ENCODE measurements at regions not wholly inside any gene's neighbourhood (a gene's known extent, or its start where the extent isn't known, plus 50 kb on each side); places are given as distances from the start of the nearest gene placed in this dataset.
A peak's percentile ranks its signal among the peaks of the same experiment; 100 is the strongest.

DNA sequence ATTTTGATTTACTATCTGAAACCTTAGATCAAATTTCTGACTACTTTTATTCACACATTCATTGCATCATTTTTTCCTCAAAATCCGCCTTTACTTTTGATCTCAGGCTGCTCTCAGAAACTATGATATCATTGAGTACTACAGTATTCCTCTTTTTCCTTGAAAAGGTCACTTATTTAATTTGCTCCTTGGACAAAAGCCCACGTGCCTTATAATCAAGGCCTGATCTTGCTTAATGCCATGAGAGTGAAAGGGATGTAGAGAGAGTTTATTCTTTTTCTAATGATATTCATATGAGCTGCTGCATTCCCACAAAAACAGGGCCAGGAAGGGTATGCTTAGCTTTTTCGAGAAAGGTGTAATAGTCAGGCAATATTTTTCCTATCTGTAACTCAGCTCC is 327.0 kb downstream of the ETS1 start:
- Mint-ChIP-seq H3K4me1 (ENCODE audit: low read depth) (no peaks in the 10 kb centered on the region), H3K9me3 (ENCODE audit: insufficient read depth) (no peaks in the 10 kb centered on the region), H3K4me3 (no peak overlapping the region), H3K27me3 (ENCODE audit: low read depth) (peaks cover 5% of the 10 kb centered on the region), H3K36me3 (ENCODE audit: low read depth) (no peaks in the 10 kb centered on the region), H3K27ac (no peak overlapping the region)
- ChIA-PET POLR2A (no interaction called here), CTCF (interaction anchor here (1.2 kb wide), 1 partner anchor 103 kb away, joined by 5 read pairs; no protein-coding TSS in a partner anchor)
- no peak for DNase-seq
- no peak for ATAC-seq

- Mint-ChIP-seq H3K36me3 (ENCODE audit: low read depth) (no peaks in the 10 kb centered on the region), H3K27me3 (ENCODE audit: low read depth) (peaks cover 5% of the 10 kb centered on the region), H3K27ac (no peak overlapping the region), H3K4me1 (ENCODE audit: low read depth) (no peaks in the 10 kb centered on the region), H3K9me3 (ENCODE audit: insufficient read depth) (no peaks in the 10 kb centered on the region), H3K4me3 (no peak overlapping the region)
- CTCF ChIA-PET = interaction anchor here (1.2 kb wide), 1 partner anchor 102 kb away, joined by 5 read pairs; no protein-coding TSS in a partner anchor
- DNase-seq (no peak), ATAC-seq (no peak)
- POLR2A ChIA-PET = no interaction called here
Observed at GRCh38 chr11:128259816-128260215, 327.5 kb downstream of the ETS1 start.

DNA sequence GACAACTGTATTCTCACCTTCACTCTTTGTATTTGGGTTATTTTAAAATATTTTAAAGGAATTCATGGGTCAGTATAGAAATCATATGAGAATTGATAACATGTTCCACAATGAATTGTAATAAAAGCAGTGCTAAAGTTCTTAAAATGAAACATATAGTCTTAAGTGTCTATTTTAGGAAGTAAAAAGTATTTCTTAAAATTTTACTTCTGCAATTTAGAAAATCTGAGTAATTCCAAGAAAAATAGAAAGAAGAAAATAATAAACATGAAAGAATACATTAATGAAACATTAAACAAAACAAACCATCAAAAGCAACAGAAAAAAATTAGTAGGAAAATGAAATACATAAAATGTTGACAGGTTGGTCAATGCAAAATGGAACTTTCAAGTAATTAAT is 332.4 kb downstream of the ETS1 start:
- peaks cover 2% of the 10 kb centered on the region for H3K27me3 Mint-ChIP-seq (ENCODE audit: low read depth)
- no peaks in the 10 kb centered on the region for H3K4me1 Mint-ChIP-seq (ENCODE audit: low read depth)
- no peak overlapping the region for H3K4me3 Mint-ChIP-seq
- no peaks in the 10 kb centered on the region for H3K9me3 Mint-ChIP-seq (ENCODE audit: insufficient read depth)
- H3K27ac Mint-ChIP-seq = no peak overlapping the region
- ChIA-PET CTCF (interaction anchor here (1.3 kb wide), 1 partner anchor 26 kb away, joined by 5 read pairs; no protein-coding TSS in a partner anchor), POLR2A (no interaction called here)
- H3K36me3 Mint-ChIP-seq (ENCODE audit: low read depth) = no peaks in the 10 kb centered on the region
- ATAC-seq = no peak
- no peak for DNase-seq

- Mint-ChIP-seq H3K4me1 (ENCODE audit: low read depth) (no peaks in the 10 kb centered on the region), H3K27me3 (ENCODE audit: low read depth) (peaks cover 12% of the 10 kb centered on the region), H3K9me3 (ENCODE audit: insufficient read depth) (no peaks in the 10 kb centered on the region), H3K27ac (no peak overlapping the region), H3K36me3 (ENCODE audit: low read depth) (no peaks in the 10 kb centered on the region), H3K4me3 (no peak overlapping the region)
- ATAC-seq (no peak), DNase-seq (no peak)
- CTCF ChIA-PET = interaction anchor here (1.4 to 1.5 kb wide), 2 partner anchors 13 to 18 kb away, joined by 3 to 4 read pairs; no protein-coding TSS in a partner anchor
- POLR2A ChIA-PET = no interaction called here
Observed at GRCh38 chr11:128251140-128251539, 336.2 kb downstream of the ETS1 start.

DNA sequence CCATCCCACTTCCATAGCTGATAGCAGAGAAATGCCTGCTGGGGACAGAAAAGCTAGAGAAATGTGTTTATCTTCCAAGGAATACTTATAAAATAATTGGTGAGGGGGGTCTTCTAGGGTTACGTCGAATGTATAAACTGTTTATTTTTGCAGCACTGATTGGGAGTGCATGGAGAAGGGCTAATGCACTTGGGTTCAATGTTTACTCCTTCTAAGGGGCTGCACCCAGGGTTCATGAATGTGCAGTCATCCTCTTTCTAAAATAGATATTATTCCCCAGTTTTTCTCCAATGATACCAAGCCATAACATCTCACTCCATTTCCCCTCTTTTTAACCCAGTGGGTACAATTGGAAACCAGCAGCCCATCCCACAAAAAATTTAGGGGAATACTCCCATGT is 336.9 kb downstream of the ETS1 start:
- ChIA-PET POLR2A (no interaction called here), CTCF (no interaction called here)
- H3K4me3 Mint-ChIP-seq = no peak overlapping the region
- H3K9me3 Mint-ChIP-seq (ENCODE audit: insufficient read depth) = no peaks in the 10 kb centered on the region
- peaks cover 12% of the 10 kb centered on the region for H3K27me3 Mint-ChIP-seq (ENCODE audit: low read depth)
- no peaks in the 10 kb centered on the region for H3K36me3 Mint-ChIP-seq (ENCODE audit: low read depth)
- H3K27ac Mint-ChIP-seq = no peak overlapping the region
- no peak for ATAC-seq
- H3K4me1 Mint-ChIP-seq (ENCODE audit: low read depth) = no peaks in the 10 kb centered on the region
- no peak for DNase-seq

- DNase-seq = no peak
- ATAC-seq = no peak
- peaks cover 14% of the 10 kb centered on the region for H3K27me3 Mint-ChIP-seq (ENCODE audit: low read depth)
- H3K27ac Mint-ChIP-seq = no peak overlapping the region
- no peak overlapping the region for H3K4me3 Mint-ChIP-seq
- H3K36me3 Mint-ChIP-seq (ENCODE audit: low read depth) = no peaks in the 10 kb centered on the region
- no peaks in the 10 kb centered on the region for H3K4me1 Mint-ChIP-seq (ENCODE audit: low read depth)
- POLR2A ChIA-PET = no interaction called here
- no peaks in the 10 kb centered on the region for H3K9me3 Mint-ChIP-seq (ENCODE audit: insufficient read depth)
- CTCF ChIA-PET = interaction anchor here (1.5 kb wide), 1 partner anchor 584 kb away, joined by 3 read pairs; no protein-coding TSS in a partner anchor
Observed at GRCh38 chr11:128246810-128247594, 340.4 kb downstream of the ETS1 start.

GRCh38 chr11:128246364-128246801 is 341.0 kb downstream of the ETS1 start:
- H3K27me3 Mint-ChIP-seq (ENCODE audit: low read depth) = peaks cover 12% of the 10 kb centered on the region
- DNase-seq = no peak
- ATAC-seq = no peak
- no peak overlapping the region for H3K4me3 Mint-ChIP-seq
- H3K27ac Mint-ChIP-seq = no peak overlapping the region
- ChIA-PET CTCF (interaction anchor here (0.6 kb wide), 1 partner anchor 155 kb away, joined by 3 read pairs; no protein-coding TSS in a partner anchor), POLR2A (no interaction called here)
- no peaks in the 10 kb centered on the region for H3K36me3 Mint-ChIP-seq (ENCODE audit: low read depth)
- no peaks in the 10 kb centered on the region for H3K4me1 Mint-ChIP-seq (ENCODE audit: low read depth)
- no peaks in the 10 kb centered on the region for H3K9me3 Mint-ChIP-seq (ENCODE audit: insufficient read depth)

DNA sequence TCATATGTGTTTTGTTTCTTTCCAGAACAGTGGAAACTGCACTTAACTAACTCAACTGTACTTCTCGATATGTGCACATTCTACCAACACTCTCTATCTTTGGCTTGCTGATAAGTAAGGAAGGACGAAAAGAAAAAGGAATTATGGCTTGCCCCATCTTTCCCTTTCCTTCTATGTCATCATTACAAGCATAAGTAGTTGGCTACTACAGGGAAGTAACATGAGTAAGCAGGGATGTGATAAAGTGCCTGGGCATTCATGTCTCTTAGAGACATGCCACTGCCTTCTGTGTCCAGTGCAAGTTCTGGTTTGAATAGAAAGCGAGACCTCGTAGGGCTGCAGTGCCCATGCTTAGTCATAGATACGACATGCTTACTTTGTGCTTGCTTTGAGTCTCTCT is 342.5 kb downstream of the ETS1 start:
- no peak for ATAC-seq

DNA sequence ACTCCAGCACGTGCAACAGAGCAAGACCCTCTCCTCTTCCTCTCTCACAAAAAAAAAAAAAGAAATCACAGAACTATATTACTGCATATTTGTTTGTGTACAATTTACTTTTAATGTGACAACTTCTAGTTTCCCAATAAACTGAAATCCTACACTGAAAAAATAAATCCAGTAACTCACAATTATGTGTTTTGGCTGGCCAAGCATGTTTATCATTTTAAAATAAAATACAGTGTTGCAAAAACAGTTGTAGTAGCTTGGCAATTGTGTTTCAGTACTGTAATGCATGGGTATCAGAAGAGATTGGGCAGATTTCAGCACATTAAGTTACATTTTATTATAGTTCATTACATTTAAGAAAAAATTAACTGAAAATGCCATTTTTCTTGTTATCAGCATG is 344.9 kb downstream of the ETS1 start:
- Mint-ChIP-seq H3K27me3 (ENCODE audit: low read depth) (peaks cover 9% of the 10 kb centered on the region), H3K36me3 (ENCODE audit: low read depth) (no peaks in the 10 kb centered on the region), H3K27ac (no peak overlapping the region), H3K4me1 (ENCODE audit: low read depth) (peaks cover 15% of the 10 kb centered on the region), H3K4me3 (no peak overlapping the region), H3K9me3 (ENCODE audit: insufficient read depth) (no peaks in the 10 kb centered on the region)
- ATAC-seq (no peak), DNase-seq (no peak)
- CTCF ChIA-PET = interaction anchor here (1.8 kb wide), 1 partner anchor 17 kb away, joined by 5 read pairs; no protein-coding TSS in a partner anchor
- POLR2A ChIA-PET = no interaction called here

More for the DNA sequence above, 342.5 kb downstream of the ETS1 start:
- POLR2A ChIA-PET = no interaction called here
- H3K27me3 Mint-ChIP-seq (ENCODE audit: low read depth) = peaks cover 12% of the 10 kb centered on the region
- no peak overlapping the region for H3K27ac Mint-ChIP-seq
- H3K4me1 Mint-ChIP-seq (ENCODE audit: low read depth) = no peaks in the 10 kb centered on the region
- DNase-seq = no peak
- CTCF ChIA-PET = no interaction called here
- no peaks in the 10 kb centered on the region for H3K36me3 Mint-ChIP-seq (ENCODE audit: low read depth)
- H3K9me3 Mint-ChIP-seq (ENCODE audit: insufficient read depth) = no peaks in the 10 kb centered on the region
- H3K4me3 Mint-ChIP-seq = no peak overlapping the region

DNA sequence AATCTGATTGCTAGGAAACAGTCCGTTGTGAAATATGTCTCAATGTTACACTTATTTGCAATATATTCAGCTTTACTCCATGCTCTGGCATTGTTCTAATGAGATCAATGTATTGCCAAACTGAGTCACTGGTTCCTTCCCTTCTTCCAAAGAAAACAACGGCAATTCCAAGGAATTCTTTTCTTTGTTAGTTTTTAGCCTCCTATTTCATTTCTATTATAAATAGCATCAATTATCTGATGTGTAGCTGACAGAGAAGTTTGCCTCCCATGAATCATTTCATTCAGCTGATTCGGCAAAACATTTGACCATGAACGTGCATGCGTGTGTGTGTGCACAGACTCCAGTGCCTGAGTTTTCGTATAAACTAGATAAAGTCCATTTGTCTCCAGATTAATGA is 346.8 kb downstream of the ETS1 start:
- CTCF ChIA-PET = no interaction called here
- ATAC-seq (no peak), DNase-seq (no peak)
- peaks cover 3% of the 10 kb centered on the region for H3K27me3 Mint-ChIP-seq (ENCODE audit: low read depth)
- H3K4me3 Mint-ChIP-seq = no peak overlapping the region
- H3K4me1 Mint-ChIP-seq (ENCODE audit: low read depth) = peaks cover 15% of the 10 kb centered on the region
- H3K27ac Mint-ChIP-seq = no peak overlapping the region
- H3K9me3 Mint-ChIP-seq (ENCODE audit: insufficient read depth) = no peaks in the 10 kb centered on the region
- no peaks in the 10 kb centered on the region for H3K36me3 Mint-ChIP-seq (ENCODE audit: low read depth)
- POLR2A ChIA-PET = no interaction called here

DNA sequence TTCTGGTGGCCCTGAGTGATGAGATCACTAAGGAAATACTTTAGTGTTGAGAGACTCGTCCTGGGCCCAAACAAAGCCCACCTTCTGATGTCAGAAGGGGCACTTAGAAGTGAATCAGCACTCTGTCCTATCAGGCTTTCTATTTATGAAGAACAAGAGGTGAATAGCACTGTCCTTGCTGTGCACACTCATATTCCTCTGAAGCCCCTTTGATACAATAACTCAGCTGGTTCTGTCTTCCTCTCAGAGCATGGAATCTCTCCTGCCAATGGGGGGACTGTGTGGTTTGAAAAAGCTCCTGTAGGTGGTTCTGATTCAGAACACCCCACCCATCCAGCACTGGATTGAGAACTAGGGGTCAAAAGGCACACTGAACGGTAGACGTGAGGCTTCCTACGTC is 348.1 kb downstream of the ETS1 start:
- peaks cover 3% of the 10 kb centered on the region for H3K27me3 Mint-ChIP-seq (ENCODE audit: low read depth)
- ChIA-PET CTCF (interaction anchor here (1.5 to 2.5 kb wide), 2 partner anchors 393 to 592 kb away, joined by 6 to 8 read pairs; no protein-coding TSS in a partner anchor), POLR2A (no interaction called here)
- H3K27ac Mint-ChIP-seq = peak overlapping the region; percentile 59
- H3K4me3 Mint-ChIP-seq = no peak overlapping the region
- no peaks in the 10 kb centered on the region for H3K36me3 Mint-ChIP-seq (ENCODE audit: low read depth)
- no peak for DNase-seq
- H3K4me1 Mint-ChIP-seq (ENCODE audit: low read depth) = peaks cover 15% of the 10 kb centered on the region
- H3K9me3 Mint-ChIP-seq (ENCODE audit: insufficient read depth) = no peaks in the 10 kb centered on the region
- ATAC-seq = no peak

DNA sequence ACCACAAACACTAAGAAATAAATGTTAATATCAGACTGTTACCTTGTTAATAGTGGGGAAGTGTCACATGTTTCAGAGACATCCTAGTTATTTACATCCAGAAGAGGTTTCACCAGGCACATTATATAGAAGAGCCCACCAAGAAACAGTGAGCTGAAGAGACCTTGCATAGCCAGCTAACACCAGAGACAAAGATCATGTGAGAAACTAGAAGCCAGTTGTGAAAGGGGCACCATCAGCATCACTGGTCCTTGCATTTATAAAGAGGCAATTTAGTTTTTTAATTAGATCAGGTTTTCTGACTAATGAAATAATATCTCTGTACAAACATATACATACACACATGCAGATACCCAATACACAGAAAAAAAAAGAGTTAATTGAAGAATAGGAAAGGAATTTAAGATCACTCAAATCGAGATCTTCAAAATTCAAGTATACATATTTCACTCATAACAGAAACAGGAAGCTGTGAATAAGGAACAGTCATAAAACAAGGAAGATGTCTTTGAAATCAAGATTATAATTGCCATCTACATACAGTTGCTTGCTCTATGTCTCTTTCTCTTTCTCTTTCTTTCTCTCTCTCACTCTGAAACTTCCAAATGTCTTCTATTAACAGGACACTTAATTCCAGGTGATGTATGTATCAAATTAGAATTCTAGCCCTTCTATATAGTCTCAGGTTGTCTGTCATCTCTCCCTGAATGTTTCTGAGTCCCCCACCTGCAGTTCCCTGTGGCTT is 348.7 kb downstream of the ETS1 start:
- peaks cover 15% of the 10 kb centered on the region for H3K4me1 Mint-ChIP-seq (ENCODE audit: low read depth)
- no peaks in the 10 kb centered on the region for H3K9me3 Mint-ChIP-seq (ENCODE audit: insufficient read depth)
- ATAC-seq (peak; percentile 39), DNase-seq (no peak)
- no peaks in the 10 kb centered on the region for H3K36me3 Mint-ChIP-seq (ENCODE audit: low read depth)
- H3K27ac Mint-ChIP-seq = peak overlapping the region; percentile 59
- H3K4me3 Mint-ChIP-seq = no peak overlapping the region
- CTCF ChIA-PET = interaction anchor here (1.3 to 2.5 kb wide), 3 partner anchors 13 to 592 kb away, joined by 4 to 8 read pairs (median 6); no protein-coding TSS in a partner anchor
- H3K27me3 Mint-ChIP-seq (ENCODE audit: low read depth) = peaks cover 3% of the 10 kb centered on the region
- POLR2A ChIA-PET = no interaction called here

Data from activated CD8-positive, alpha-beta T cell treated with anti-CD3 and anti-CD28 coated beads, Interleukin-2, amount 10 ng/mL, durations not matched to agents 7 days and 5 days (primary cell).